HG03175 (cell line): ENCODE measurements at regions not wholly inside any gene's neighbourhood (a gene's known extent, or its start where the extent isn't known, plus 50 kb on each side); places are given as distances from the start of the nearest gene placed in this dataset.

ENCODE experiments used
- ATAC-seq: cut with Tn5 transposase; IDR thresholded peaks from one replicate; pipeline ENCODE4 v1.9.1; 2021; ENCODE audit warnings: mild to moderate bottlenecking, moderate library complexity; ENCODE audit not compliant: unreplicated experiment

GRCh38 chr12:98372340-98373024 is 142.9 kb upstream of the TMPO start:
- no peak for ATAC-seq

GRCh38 chr12:98373025-98373554 is 142.3 kb upstream of the TMPO start:
- ATAC-seq = peak; percentile 63

GRCh38 chr12:98374007-98374406 is 141.4 kb upstream of the TMPO start:
- no peak for ATAC-seq

GRCh38 chr12:98379106-98379505 is 136.3 kb upstream of the TMPO start:
- no peak for ATAC-seq

- ATAC-seq = no peak
Observed at GRCh38 chr12:98385641-98386040, 129.7 kb upstream of the TMPO start.

- ATAC-seq = no peak
Observed at GRCh38 chr12:98387444-98387843, 127.9 kb upstream of the TMPO start.

GRCh38 chr12:98388126-98388525 is 127.3 kb upstream of the TMPO start:
- ATAC-seq = no peak

GRCh38 chr12:98389593-98389992 is 125.8 kb upstream of the TMPO start:
- no peak for ATAC-seq

GRCh38 chr12:98397323-98398105 is 117.9 kb upstream of the TMPO start:
- peak; percentile 88 for ATAC-seq

- ATAC-seq = no peak
Observed at GRCh38 chr12:98399532-98399931, 115.9 kb upstream of the TMPO start.

- ATAC-seq = peak; percentile 21
Observed at GRCh38 chr12:98401427-98401826, 114.0 kb upstream of the TMPO start.

GRCh38 chr12:98402091-98402490 is 113.3 kb upstream of the TMPO start:
- no peak for ATAC-seq

GRCh38 chr12:98402671-98403070 is 112.7 kb upstream of the TMPO start:
- no peak for ATAC-seq

GRCh38 chr12:98403385-98403784 is 112.0 kb upstream of the TMPO start:
- ATAC-seq = peak; percentile 63

- no peak for ATAC-seq
Observed at GRCh38 chr12:98403936-98404335, 111.5 kb upstream of the TMPO start.

GRCh38 chr12:98405805-98406366 is 109.5 kb upstream of the TMPO start:
- no peak for ATAC-seq

GRCh38 chr12:98406378-98406777 is 109.0 kb upstream of the TMPO start:
- ATAC-seq = no peak

GRCh38 chr12:98408681-98409080 is 106.7 kb upstream of the TMPO start:
- no peak for ATAC-seq

GRCh38 chr12:98409548-98409947 is 105.8 kb upstream of the TMPO start:
- ATAC-seq = no peak

- no peak for ATAC-seq
Observed at GRCh38 chr12:98410356-98410755, 105.0 kb upstream of the TMPO start.

GRCh38 chr12:98416845-98417244 is 98.5 kb upstream of the TMPO start:
- ATAC-seq = no peak

- ATAC-seq = no peak
Observed at GRCh38 chr12:98417266-98417665, 98.1 kb upstream of the TMPO start.
